HG02623 (cell line): ENCODE measurements at regions not wholly inside any gene's neighbourhood (a gene's known extent, or its start where the extent isn't known, plus 50 kb on each side); places are given as distances from the start of the nearest gene placed in this dataset.
"Not testable (repeated sequence)": the region's sequence is repeated elsewhere in the genome, so short reads cannot be mapped to it uniquely, and the experiment has no call there.

Source experiments
- ATAC-seq: cut with Tn5 transposase; IDR thresholded peaks from one replicate; pipeline ENCODE4 v1.9.1; 2021; ENCODE audit warnings: moderate library complexity; ENCODE audit not compliant: unreplicated experiment

GRCh38 chr5:126002222-126002897 lies 420.8 kb upstream of the GRAMD2B start:
- ATAC-seq, result no peak

GRCh38 chr5:126003309-126003708 lies 419.9 kb upstream of the GRAMD2B start:
- ATAC-seq, result no peak

- no peak for ATAC-seq
These were observed 418.6 kb upstream of the GRAMD2B start for GRCh38 chr5:126004636-126005035.

- ATAC-seq, result no peak
These were observed 415.4 kb upstream of the GRAMD2B start for GRCh38 chr5:126007841-126008240.

- no peak for ATAC-seq
These were observed 413.6 kb upstream of the GRAMD2B start for GRCh38 chr5:126009566-126009965.

GRCh38 chr5:126011526-126011925 lies 411.7 kb upstream of the GRAMD2B start:
- ATAC-seq, result not testable (repeated sequence)

- no peak for ATAC-seq
These were observed 408.5 kb upstream of the GRAMD2B start for GRCh38 chr5:126014676-126015075.

GRCh38 chr5:126015235-126016181 lies 407.7 kb upstream of the GRAMD2B start:
- ATAC-seq, result no peak

GRCh38 chr5:126016256-126016655 lies 407.0 kb upstream of the GRAMD2B start:
- ATAC-seq, result no peak

GRCh38 chr5:126017096-126017495 lies 406.1 kb upstream of the GRAMD2B start:
- no peak for ATAC-seq

- ATAC-seq, result no peak
These were observed 402.4 kb upstream of the GRAMD2B start for GRCh38 chr5:126020770-126021169.

GRCh38 chr5:126023994-126024441 lies 399.2 kb upstream of the GRAMD2B start:
- no peak for ATAC-seq

- ATAC-seq, result no peak
These were observed 396.1 kb upstream of the GRAMD2B start for GRCh38 chr5:126027149-126027548.

- ATAC-seq, result no peak
These were observed 395.6 kb upstream of the GRAMD2B start for GRCh38 chr5:126027652-126028051.

- no peak for ATAC-seq
These were observed 394.9 kb upstream of the GRAMD2B start for GRCh38 chr5:126028336-126028735.

- ATAC-seq, result not testable (repeated sequence)
These were observed 393.9 kb upstream of the GRAMD2B start for GRCh38 chr5:126029282-126029681.

GRCh38 chr5:126030698-126031097 lies 392.5 kb upstream of the GRAMD2B start:
- ATAC-seq, result no peak

GRCh38 chr5:126031989-126032716 lies 391.1 kb upstream of the GRAMD2B start:
- no peak for ATAC-seq

- no peak for ATAC-seq
These were observed 379.5 kb upstream of the GRAMD2B start for GRCh38 chr5:126043688-126044087.

- ATAC-seq, result no peak
These were observed 379.0 kb upstream of the GRAMD2B start for GRCh38 chr5:126044111-126044668.
